ENCODE measurements at regions not wholly inside any gene's neighbourhood (a gene's known extent, or its start where the extent isn't known, plus 50 kb on each side); places are given as distances from the start of the nearest gene placed in this dataset.

DNA sequence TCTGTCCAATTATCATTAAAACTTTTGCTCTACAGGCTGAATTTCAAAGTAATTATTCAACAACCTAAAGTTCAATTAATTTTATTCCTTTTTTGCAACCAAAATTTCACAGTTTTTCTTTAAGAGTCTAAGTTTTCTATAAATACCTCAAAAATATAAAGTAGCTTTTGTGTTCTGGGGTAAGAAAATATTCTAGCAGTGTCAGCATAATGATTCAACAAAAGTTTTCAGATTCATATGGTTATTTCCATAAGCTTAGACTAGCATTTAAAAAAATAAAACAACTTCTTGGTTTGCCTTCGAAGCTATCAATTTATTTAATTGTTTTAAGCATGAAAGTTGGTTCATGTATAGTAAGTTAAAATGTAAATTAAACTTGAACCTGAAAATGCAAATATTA, 1962.3 kb upstream of the CDH6 start:
- Histone ChIP-seq H2AFZ (ENCODE audit: low read length) (no peak overlapping the region), H3K79me2 (ENCODE audit: control insufficient read depth, insufficient read depth, low read length) (no peaks in the 10 kb centered on the region), H3K4me3 (replicated peaks in 1 of 4; ENCODE audit: control extremely low read depth in 1 of 4, insufficient read depth in 1 of 4, low read depth in 3 of 4, low read length in 4 of 4) (no peak overlapping the region), H3K27me3 (ENCODE audit: control insufficient read depth, insufficient read depth, low read length) (no peaks in the 10 kb centered on the region), H3K9me3 (ENCODE audit: control insufficient read depth, insufficient read depth, low read depth, low read length) (no peaks in the 10 kb centered on the region), H3K9ac (ENCODE audit: insufficient read depth, low read length) (no peak overlapping the region), H4K20me1 (ENCODE audit: control insufficient read depth, extremely low read depth, insufficient read depth, low read length) (no peaks in the 10 kb centered on the region), H3K36me3 (ENCODE audit: control insufficient read depth, insufficient read depth, low read length) (no peaks in the 10 kb centered on the region), H3K4me1 (ENCODE audit: control insufficient read depth, extremely low read depth, insufficient read depth, low read length) (no peaks in the 10 kb centered on the region), H3K4me2 (ENCODE audit: extremely low read depth, insufficient read depth, low read length) (no peak overlapping the region), H3K27ac (ENCODE audit: insufficient read depth, low read length) (no peak overlapping the region)
- TF ChIP-seq, protein P1, sequence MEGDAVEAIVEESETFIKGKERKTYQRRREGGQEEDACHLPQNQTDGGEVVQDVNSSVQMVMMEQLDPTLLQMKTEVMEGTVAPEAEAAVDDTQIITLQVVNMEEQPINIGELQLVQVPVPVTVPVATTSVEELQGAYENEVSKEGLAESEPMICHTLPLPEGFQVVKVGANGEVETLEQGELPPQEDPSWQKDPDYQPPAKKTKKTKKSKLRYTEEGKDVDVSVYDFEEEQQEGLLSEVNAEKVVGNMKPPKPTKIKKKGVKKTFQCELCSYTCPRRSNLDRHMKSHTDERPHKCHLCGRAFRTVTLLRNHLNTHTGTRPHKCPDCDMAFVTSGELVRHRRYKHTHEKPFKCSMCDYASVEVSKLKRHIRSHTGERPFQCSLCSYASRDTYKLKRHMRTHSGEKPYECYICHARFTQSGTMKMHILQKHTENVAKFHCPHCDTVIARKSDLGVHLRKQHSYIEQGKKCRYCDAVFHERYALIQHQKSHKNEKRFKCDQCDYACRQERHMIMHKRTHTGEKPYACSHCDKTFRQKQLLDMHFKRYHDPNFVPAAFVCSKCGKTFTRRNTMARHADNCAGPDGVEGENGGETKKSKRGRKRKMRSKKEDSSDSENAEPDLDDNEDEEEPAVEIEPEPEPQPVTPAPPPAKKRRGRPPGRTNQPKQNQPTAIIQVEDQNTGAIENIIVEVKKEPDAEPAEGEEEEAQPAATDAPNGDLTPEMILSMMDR (conservative IDR thresholded peaks at IDR 0.05 in 1 of 2, IDR thresholded peaks at IDR 0.05 in 1 of 2; ENCODE audit: low read depth in 1 of 2, low read length in 2 of 2) = no peak
- TF ChIP-seq EZH2 (IDR thresholded peaks at IDR 0.05; ENCODE audit: low read length, missing control alignments) = no peak
- no peak for DNase-seq (ENCODE audit: low read depth in 2 of 2)

DNA sequence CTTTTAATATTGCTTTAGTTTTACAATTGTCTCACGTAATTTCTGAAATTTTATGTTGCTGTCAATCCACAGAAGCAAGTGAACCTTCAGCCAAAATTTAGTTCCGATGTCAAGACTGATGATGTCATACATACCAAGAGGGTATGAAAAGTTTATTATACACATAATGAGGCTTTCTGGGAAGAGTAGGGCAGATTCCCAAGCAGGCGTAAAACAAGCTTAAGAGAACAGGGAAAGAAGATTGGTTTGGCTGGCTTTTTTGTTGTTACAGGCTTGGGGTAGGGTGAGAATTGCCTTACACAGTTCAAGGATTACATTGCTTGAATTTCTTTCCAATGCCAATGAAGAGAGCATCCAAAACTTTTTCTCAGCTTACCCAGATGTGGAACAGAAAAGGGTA, 1962.9 kb upstream of the CDH6 start:
- no peak overlapping the region for H3K4me3 ChIP-seq (replicated peaks in 1 of 4; ENCODE audit: control extremely low read depth in 1 of 4, insufficient read depth in 1 of 4, low read depth in 3 of 4, low read length in 4 of 4)
- H4K20me1 ChIP-seq (ENCODE audit: control insufficient read depth, extremely low read depth, insufficient read depth, low read length) = no peaks in the 10 kb centered on the region
- no peak overlapping the region for H2AFZ ChIP-seq (ENCODE audit: low read length)
- TF ChIP-seq, protein P1 (conservative IDR thresholded peaks at IDR 0.05 in 1 of 2, IDR thresholded peaks at IDR 0.05 in 1 of 2; ENCODE audit: low read depth in 1 of 2, low read length in 2 of 2) = no peak
- H3K36me3 ChIP-seq (ENCODE audit: control insufficient read depth, insufficient read depth, low read length) = no peaks in the 10 kb centered on the region
- no peaks in the 10 kb centered on the region for H3K4me1 ChIP-seq (ENCODE audit: control insufficient read depth, extremely low read depth, insufficient read depth, low read length)
- H3K27me3 ChIP-seq (ENCODE audit: control insufficient read depth, insufficient read depth, low read length) = no peaks in the 10 kb centered on the region
- no peaks in the 10 kb centered on the region for H3K79me2 ChIP-seq (ENCODE audit: control insufficient read depth, insufficient read depth, low read length)
- DNase-seq (ENCODE audit: low read depth in 2 of 2) = no peak
- no peak overlapping the region for H3K4me2 ChIP-seq (ENCODE audit: extremely low read depth, insufficient read depth, low read length)
- H3K9ac ChIP-seq (ENCODE audit: insufficient read depth, low read length) = no peak overlapping the region
- no peak overlapping the region for H3K27ac ChIP-seq (ENCODE audit: insufficient read depth, low read length)
- H3K9me3 ChIP-seq (ENCODE audit: control insufficient read depth, insufficient read depth, low read depth, low read length) = no peaks in the 10 kb centered on the region

DNA sequence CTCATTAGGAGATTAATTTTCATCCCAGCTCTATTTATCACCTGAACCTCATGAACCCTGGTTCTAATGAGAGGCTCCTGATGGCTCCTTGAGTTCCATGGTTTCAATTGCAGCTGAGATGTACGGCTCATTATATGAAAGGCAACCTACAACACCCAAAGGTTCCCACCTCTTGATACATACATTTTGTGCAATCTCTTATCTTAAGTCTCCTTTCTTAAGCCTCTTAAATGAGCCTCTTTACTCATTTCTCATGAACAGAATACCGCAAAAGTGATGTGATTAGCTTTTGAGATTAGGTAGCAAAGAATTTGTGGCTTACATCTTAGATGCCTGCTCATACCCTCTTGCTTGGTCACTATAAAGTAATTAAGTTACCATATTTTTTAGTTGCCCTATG, 1964.0 kb upstream of the CDH6 start:
- Histone ChIP-seq H3K4me3 (replicated peaks in 1 of 4; ENCODE audit: control extremely low read depth in 1 of 4, insufficient read depth in 1 of 4, low read depth in 3 of 4, low read length in 4 of 4) (no peak overlapping the region), H3K4me1 (ENCODE audit: control insufficient read depth, extremely low read depth, insufficient read depth, low read length) (no peaks in the 10 kb centered on the region), H3K27ac (ENCODE audit: insufficient read depth, low read length) (no peak overlapping the region), H4K20me1 (ENCODE audit: control insufficient read depth, extremely low read depth, insufficient read depth, low read length) (no peaks in the 10 kb centered on the region), H3K79me2 (ENCODE audit: control insufficient read depth, insufficient read depth, low read length) (no peaks in the 10 kb centered on the region), H3K27me3 (ENCODE audit: control insufficient read depth, insufficient read depth, low read length) (no peaks in the 10 kb centered on the region), H2AFZ (ENCODE audit: low read length) (no peak overlapping the region), H3K4me2 (ENCODE audit: extremely low read depth, insufficient read depth, low read length) (no peak overlapping the region), H3K36me3 (ENCODE audit: control insufficient read depth, insufficient read depth, low read length) (no peaks in the 10 kb centered on the region), H3K9me3 (ENCODE audit: control insufficient read depth, insufficient read depth, low read depth, low read length) (no peaks in the 10 kb centered on the region), H3K9ac (ENCODE audit: insufficient read depth, low read length) (no peak overlapping the region)
- no peak for DNase-seq (ENCODE audit: low read depth in 2 of 2)
- TF ChIP-seq, protein P1 (conservative IDR thresholded peaks at IDR 0.05 in 1 of 2, IDR thresholded peaks at IDR 0.05 in 1 of 2; ENCODE audit: low read depth in 1 of 2, low read length in 2 of 2) = no peak
- no peak for TF ChIP-seq EZH2 (IDR thresholded peaks at IDR 0.05; ENCODE audit: low read length, missing control alignments)

Data from fibroblast of lung (primary cell).